AG04450 (cell line): ENCODE measurements at regions not wholly inside any gene's neighbourhood (a gene's known extent, or its start where the extent isn't known, plus 50 kb on each side); places are given as distances from the start of the nearest gene placed in this dataset.
"Not testable (repeated sequence)": the region's sequence is repeated elsewhere in the genome, so short reads cannot be mapped to it uniquely, and the experiment has no call there.

Source experiments
- CTCF ChIA-PET: fragments of 300-600, 350-600 bp; formaldehyde crosslinking; extraction: SDS; loops from one replicate; lab custom pipeline; 2022; ENCODE audit warnings: antibody characterized with exemption, inconsistent platforms; lab: Charles Lee
- POLR2A ChIA-PET: fragments of 350-600 bp; formaldehyde crosslinking; extraction: SDS; loops from one replicate; lab custom pipeline; 2021; ENCODE audit warnings: antibody characterized with exemption, inconsistent platforms; lab: Yijun Ruan, JAX
- DNase-seq: peaks from one replicate; pipeline ENCODE4 v3.0.0-alpha.2; 2011; ENCODE audit warnings: low read depth, low spot score
- H3K27ac ChIP-seq: one replicate; pipeline ENCODE4 v1.5.1; 2012; ENCODE audit warnings: low read depth, low read length, control low read depth
- H3K27me3 ChIP-seq: one replicate; pipeline ENCODE4 v1.6.0; 2012; ENCODE audit warnings: low read length; ENCODE audit not compliant: control insufficient read depth, insufficient read depth
- H3K4me3 ChIP-seq: 2 replicates; pipeline ENCODE4 v1.5.1; 2011; ENCODE audit warnings: mild to moderate bottlenecking, low read depth, low read length, control low read depth
- H3K9me3 ChIP-seq: 2 replicates; pipeline ENCODE4 v1.5.1; 2012; ENCODE audit warnings: low read length; ENCODE audit not compliant: control insufficient read depth, insufficient read depth
- TF ChIP-seq, protein P1 (sequence below): IDR thresholded peaks from 2 replicates; pipeline ENCODE4 v1.5.1; 2011; ENCODE audit warnings: low read depth, low read length, control low read depth, inconsistent platforms

DNA sequence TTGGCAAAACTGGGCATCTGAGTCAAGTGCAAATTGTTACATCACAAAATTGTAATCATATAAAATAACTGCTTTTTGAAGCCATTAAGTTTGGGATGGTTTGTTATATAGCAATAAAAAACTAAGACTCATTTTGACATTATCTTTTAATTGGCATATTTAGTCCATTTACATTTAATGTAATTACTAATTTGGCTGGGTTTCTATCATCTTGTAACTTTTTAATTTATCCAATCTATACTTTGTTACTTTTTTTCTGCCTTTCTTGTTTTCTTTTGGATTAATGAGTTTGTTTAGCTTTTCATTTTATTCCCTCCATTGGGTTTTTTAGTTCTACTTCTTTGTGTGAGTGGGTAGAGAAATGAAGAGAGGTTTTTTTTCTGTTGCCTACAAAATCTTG lies 76.3 kb downstream of the DRAM2 start:
- POLR2A ChIA-PET = no interaction called here

DNA sequence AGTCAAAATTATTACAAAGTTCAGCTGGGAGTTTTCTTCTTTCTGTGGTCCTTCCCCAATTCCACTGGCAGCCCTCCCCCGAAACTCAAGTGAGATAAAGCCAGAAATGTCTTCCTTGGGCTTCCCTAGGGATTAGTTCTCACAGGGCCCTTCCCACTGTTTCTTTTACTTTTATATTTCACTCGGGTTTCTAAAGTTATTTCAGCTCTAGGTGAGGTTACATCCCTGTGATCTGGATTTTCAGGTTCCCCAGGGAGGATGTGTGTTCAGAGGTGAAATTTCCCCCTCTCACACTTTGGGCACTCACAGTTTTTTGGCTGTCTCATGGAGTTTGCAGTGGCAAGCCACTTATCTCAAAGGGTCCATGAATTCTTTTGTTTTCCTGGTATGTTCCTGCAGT lies 77.3 kb downstream of the DRAM2 start:
- no peak overlapping the region for H3K4me3 ChIP-seq
- CTCF ChIA-PET = no interaction called here
- no peak for DNase-seq
- TF ChIP-seq, protein P1, sequence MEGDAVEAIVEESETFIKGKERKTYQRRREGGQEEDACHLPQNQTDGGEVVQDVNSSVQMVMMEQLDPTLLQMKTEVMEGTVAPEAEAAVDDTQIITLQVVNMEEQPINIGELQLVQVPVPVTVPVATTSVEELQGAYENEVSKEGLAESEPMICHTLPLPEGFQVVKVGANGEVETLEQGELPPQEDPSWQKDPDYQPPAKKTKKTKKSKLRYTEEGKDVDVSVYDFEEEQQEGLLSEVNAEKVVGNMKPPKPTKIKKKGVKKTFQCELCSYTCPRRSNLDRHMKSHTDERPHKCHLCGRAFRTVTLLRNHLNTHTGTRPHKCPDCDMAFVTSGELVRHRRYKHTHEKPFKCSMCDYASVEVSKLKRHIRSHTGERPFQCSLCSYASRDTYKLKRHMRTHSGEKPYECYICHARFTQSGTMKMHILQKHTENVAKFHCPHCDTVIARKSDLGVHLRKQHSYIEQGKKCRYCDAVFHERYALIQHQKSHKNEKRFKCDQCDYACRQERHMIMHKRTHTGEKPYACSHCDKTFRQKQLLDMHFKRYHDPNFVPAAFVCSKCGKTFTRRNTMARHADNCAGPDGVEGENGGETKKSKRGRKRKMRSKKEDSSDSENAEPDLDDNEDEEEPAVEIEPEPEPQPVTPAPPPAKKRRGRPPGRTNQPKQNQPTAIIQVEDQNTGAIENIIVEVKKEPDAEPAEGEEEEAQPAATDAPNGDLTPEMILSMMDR = no peak
- POLR2A ChIA-PET = no interaction called here
- no peaks in the 10 kb centered on the region for H3K9me3 ChIP-seq
- no peak overlapping the region for H3K27ac ChIP-seq
- H3K27me3 ChIP-seq = no peaks in the 10 kb centered on the region

More for the DNA sequence above, 76.3 kb downstream of the DRAM2 start:
- TF ChIP-seq, protein P1 = no peak
- Histone ChIP-seq H3K9me3 (no peaks in the 10 kb centered on the region), H3K27me3 (no peaks in the 10 kb centered on the region), H3K27ac (no peak overlapping the region), H3K4me3 (no peak overlapping the region)
- DNase-seq = no peak
- CTCF ChIA-PET = interaction anchor here (1.0 kb wide), 1 partner anchor 33 kb away, joined by 4 read pairs; no protein-coding TSS in a partner anchor

DNA sequence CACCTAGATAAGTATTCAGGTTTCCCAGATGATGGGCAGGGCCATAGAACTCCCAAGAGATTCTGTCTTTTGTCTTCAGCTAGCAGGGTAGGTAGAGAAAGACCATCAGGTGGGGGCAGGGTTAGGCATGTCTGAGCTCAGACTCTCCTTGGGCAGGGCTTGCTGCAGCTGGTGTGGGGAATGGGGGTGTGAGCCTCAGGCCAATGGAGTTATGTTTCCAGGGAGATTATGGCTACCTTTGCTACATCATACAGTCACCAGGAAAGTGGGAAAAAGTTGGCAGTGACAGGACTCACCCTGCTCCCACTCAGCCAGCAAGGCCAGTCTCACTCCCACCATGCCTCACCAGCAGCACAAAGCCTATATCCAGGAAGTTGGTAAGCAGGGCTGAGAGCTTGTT lies 77.8 kb downstream of the DRAM2 start:
- no peaks in the 10 kb centered on the region for H3K27me3 ChIP-seq
- POLR2A ChIA-PET = no interaction called here

DNA sequence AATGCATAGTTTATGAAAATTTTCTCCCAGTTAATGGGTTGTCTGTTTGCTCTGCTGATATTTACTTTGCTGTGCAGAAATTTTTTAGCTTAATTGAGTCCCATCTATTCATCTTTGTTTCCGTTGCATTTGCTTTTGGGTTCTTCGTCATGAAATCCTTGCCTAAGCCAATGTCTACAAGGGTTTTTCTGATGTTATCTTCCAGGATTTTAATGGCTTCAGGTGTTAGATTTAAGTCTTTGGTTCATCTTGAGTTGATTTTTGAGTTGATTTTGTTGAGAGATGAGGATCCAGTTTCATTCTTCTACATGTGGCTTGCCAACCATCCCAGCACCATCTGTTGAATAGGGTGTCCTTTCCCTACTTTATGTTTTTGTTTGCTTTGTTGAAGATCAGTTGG lies 85.2 kb downstream of the DRAM2 start:
- no peak for DNase-seq
- ChIA-PET CTCF (no interaction called here), POLR2A (no interaction called here)
- H3K9me3 ChIP-seq = no peaks in the 10 kb centered on the region
- no peak overlapping the region for H3K4me3 ChIP-seq
- no peak overlapping the region for H3K27ac ChIP-seq
- TF ChIP-seq, protein P1 = no peak
- no peaks in the 10 kb centered on the region for H3K27me3 ChIP-seq

More for the DNA sequence above, 77.8 kb downstream of the DRAM2 start:
- TF ChIP-seq, protein P1 = no peak
- CTCF ChIA-PET = no interaction called here
- Histone ChIP-seq H3K9me3 (no peaks in the 10 kb centered on the region), H3K27ac (no peak overlapping the region), H3K4me3 (no peak overlapping the region)
- DNase-seq = no peak

DNA sequence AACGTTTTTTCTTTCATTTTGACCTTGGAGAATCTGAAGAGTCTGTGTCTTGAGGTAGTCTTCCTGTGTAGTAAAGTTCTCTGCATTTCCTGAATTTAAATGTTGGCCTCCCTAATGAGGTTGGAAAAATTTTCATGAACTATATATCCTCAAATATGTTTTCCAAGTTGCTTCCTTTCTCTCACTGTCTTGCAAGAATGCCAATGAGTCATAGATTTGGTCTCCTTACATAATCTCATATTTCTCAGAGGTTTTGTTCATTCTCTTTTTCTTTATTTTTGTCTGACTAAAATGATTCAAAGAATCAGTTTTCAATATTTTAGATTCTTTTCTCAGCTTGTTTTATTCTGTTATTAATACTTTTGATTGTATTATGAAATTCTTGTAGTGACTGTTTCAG lies 87.6 kb downstream of the DRAM2 start:
- no peak for DNase-seq
- ChIA-PET CTCF (interaction anchor here (1.2 kb wide), 1 partner anchor 22 kb away, joined by 7 read pairs; no protein-coding TSS in a partner anchor), POLR2A (no interaction called here)
- Histone ChIP-seq H3K27me3 (no peaks in the 10 kb centered on the region), H3K27ac (no peak overlapping the region), H3K4me3 (no peak overlapping the region), H3K9me3 (no peaks in the 10 kb centered on the region)
- TF ChIP-seq, protein P1 = no peak

DNA sequence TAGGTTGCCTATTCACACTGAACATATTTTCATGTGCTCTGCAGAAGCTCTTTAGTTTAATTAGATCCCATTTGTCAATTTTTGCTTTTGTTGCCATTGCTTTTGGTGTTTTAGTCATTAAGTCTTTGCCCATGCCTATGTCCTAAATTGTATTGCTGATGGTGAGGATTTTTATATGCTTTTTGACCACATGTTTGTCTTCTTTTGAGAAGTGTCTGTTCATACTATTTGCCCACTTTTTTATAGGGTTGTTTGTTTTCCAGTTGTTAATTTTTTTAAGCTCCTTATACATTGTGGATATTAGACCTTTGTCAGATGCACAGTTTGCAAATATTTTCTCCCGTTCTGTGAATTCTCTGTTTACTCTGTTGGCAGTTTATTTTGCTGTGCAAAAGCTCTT lies 84.5 kb upstream of the LRIF1 start:
- H3K9me3 ChIP-seq, POLR2A ChIA-PET, H3K27me3 ChIP-seq, H3K27ac ChIP-seq, DNase-seq, H3K4me3 ChIP-seq: not testable (repeated sequence)
- CTCF ChIA-PET = interaction anchor here (0.5 to 2.5 kb wide), 3 partner anchors 18 to 287 kb away, joined by 3 to 8 read pairs (median 5); no protein-coding TSS in a partner anchor
